SK-N-SH (cell line): ENCODE measurements at regions not wholly inside any gene's neighbourhood (a gene's known extent, or its start where the extent isn't known, plus 50 kb on each side); places are given as distances from the start of the nearest gene placed in this dataset.

ENCODE experiments used
- CTCF ChIA-PET: fragments of 300-600, 350-600 bp; formaldehyde crosslinking; extraction: SDS; loops from one replicate; lab custom pipeline; 2021; lab: Yijun Ruan, JAX
- POLR2A ChIA-PET: fragments of 350-600 bp; sonication (Branson Sonifier 250); formaldehyde crosslinking; extraction: SDS; loops from one replicate; lab custom pipeline; 2020; ENCODE audit warnings: antibody characterized with exemption, inconsistent platforms; lab: Yijun Ruan, JAX
- DNase-seq: peaks from one replicate; pipeline ENCODE4 v3.0.0; 2012
- H2AFZ ChIP-seq: fragments of 200-600 bp; sonication (generic); 2 replicates; pipeline ENCODE4 v1.8.1; 2016; ENCODE audit warnings: antibody characterized with exemption, mild to moderate bottlenecking, low read depth
- H3F3A ChIP-seq: fragments of 200-600 bp; sonication (generic); replicated peaks from 2 replicates; pipeline ENCODE3; 2016; ENCODE audit warnings: antibody characterized with exemption, mild to moderate bottlenecking; ENCODE audit not compliant: insufficient read depth
- H3K27ac ChIP-seq, 2 experiments: fragments of 200-500 bp in 1 of 2; fragments of 200-600 bp in 1 of 2; sonication (Bioruptor generic) in 1 of 2; sonication (generic), shearing (Covaris generic) in 1 of 2; 2 replicates each; pipeline versions ENCODE4 v1.5.1 to v1.6.1; 2014 to 2016; ENCODE audit warnings: low read depth in 2 of 2, inconsistent platforms in 1 of 2, low read length in 1 of 2, mild to moderate bottlenecking in 1 of 2, mixed read lengths in 1 of 2
- H3K27me3 ChIP-seq: fragments of 200-600 bp; sonication (generic), shearing (Covaris generic); 2 replicates; pipeline ENCODE4 v1.6.1; 2016; ENCODE audit warnings: mixed run types; ENCODE audit not compliant: insufficient read depth
- H3K36me3 ChIP-seq, 2 experiments: fragments of 200-500 bp in 1 of 2; fragments of 200-600 bp in 1 of 2; sonication (Bioruptor generic) in 1 of 2; sonication (generic) in 1 of 2; replicated peaks in 1 of 2; 2 replicates each; pipeline versions ENCODE3 to v1.5.1; 2014 to 2016; ENCODE audit warnings: low read length in 1 of 2, mild to moderate bottlenecking in 1 of 2; ENCODE audit not compliant: insufficient read depth in 2 of 2, control insufficient read depth in 1 of 2
- H3K4me1 ChIP-seq, 2 experiments: fragments of 200-500 bp in 1 of 2; fragments of 200-600 bp in 1 of 2; sonication (Bioruptor generic) in 1 of 2; sonication (generic), shearing (Covaris generic) in 1 of 2; 2 replicates each; pipeline versions ENCODE4 v1.5.1 to v1.6.1; 2014 to 2016; ENCODE audit warnings: low read depth in 1 of 2, low read length in 1 of 2, mixed run types in 1 of 2; ENCODE audit not compliant: insufficient read depth in 2 of 2, control insufficient read depth in 1 of 2
- H3K4me2 ChIP-seq: fragments of 200-600 bp; sonication (generic), shearing (Covaris generic); 2 replicates; pipeline ENCODE4 v1.6.1; 2017; ENCODE audit warnings: mixed run types
- H3K4me3 ChIP-seq, 2 experiments: fragments of 200-500 bp in 1 of 2; fragments of 200-600 bp in 1 of 2; sonication (Bioruptor generic) in 1 of 2; sonication (generic), shearing (Covaris generic) in 1 of 2; 2 replicates each; pipeline versions ENCODE4 v1.5.1 to v1.8.1; 2014 to 2016; ENCODE audit warnings: low read depth in 2 of 2, inconsistent platforms in 1 of 2, low read length in 1 of 2, mild to moderate bottlenecking in 1 of 2, mixed read lengths in 1 of 2, moderate library complexity in 1 of 2
- H3K79me2 ChIP-seq: fragments of 200-600 bp; sonication (generic); 2 replicates; pipeline ENCODE4 v1.8.1; 2017; ENCODE audit warnings: mild to moderate bottlenecking; ENCODE audit not compliant: insufficient read depth
- H3K9ac ChIP-seq: fragments of 200-600 bp; sonication (generic); 2 replicates; pipeline ENCODE4 v1.6.1; 2017; ENCODE audit warnings: mixed run types
- H3K9me2 ChIP-seq: fragments of 200-600 bp; sonication (generic); 2 replicates; pipeline ENCODE4 v1.6.1; 2017; ENCODE audit warnings: mixed run types
- H3K9me3 ChIP-seq: fragments of 200-600 bp; sonication (generic); 2 replicates; pipeline ENCODE4 v1.6.1; 2017; ENCODE audit warnings: mixed run types, mild to moderate bottlenecking, moderate library complexity
- H4K20me1 ChIP-seq: fragments of 200-600 bp; sonication (generic); 2 replicates; pipeline ENCODE4 v1.6.1; 2017; ENCODE audit warnings: mild to moderate bottlenecking, mixed run types; ENCODE audit not compliant: insufficient read depth
- EP300 ChIP-seq, 2 experiments: IDR thresholded peaks; 2 replicates each; pipeline versions ENCODE4 v1.4.0 to v1.6.1; 2012; ENCODE audit warnings: borderline replicate concordance in 1 of 2, low read depth in 1 of 2, low read length in 1 of 2
- FOXJ3 ChIP-seq: sonication (generic); formaldehyde crosslinking; IDR thresholded peaks from 2 replicates; pipeline ENCODE4 v1.5.1; 2020; ENCODE audit warnings: mild to moderate bottlenecking, missing genetic modification reagents
- FOXM1 ChIP-seq: IDR thresholded peaks from 2 replicates; pipeline ENCODE4 v1.4.0; 2012; ENCODE audit warnings: low read depth, mild to moderate bottlenecking
- GABPA ChIP-seq: IDR thresholded peaks from 2 replicates; pipeline ENCODE4 v1.4.0; 2012; ENCODE audit warnings: low read depth, mild to moderate bottlenecking
- GATA2 ChIP-seq: sonication (generic); formaldehyde crosslinking; IDR thresholded peaks from 2 replicates; pipeline ENCODE4 v1.5.0; 2020; ENCODE audit warnings: mild to moderate bottlenecking, missing genetic modification reagents
- POLR2AphosphoS5 ChIP-seq: IDR thresholded peaks from 2 replicates; pipeline ENCODE4 v1.6.1; 2012; ENCODE audit warnings: low read depth, low read length
- RAD21 ChIP-seq: IDR thresholded peaks from 2 replicates; pipeline ENCODE4 v1.6.1; 2012; ENCODE audit warnings: mild to moderate bottlenecking, low read length
- RXRA ChIP-seq: IDR thresholded peaks from 2 replicates; pipeline ENCODE4 v1.4.0; 2012; ENCODE audit warnings: low read depth, mild to moderate bottlenecking, borderline replicate concordance
- TCF12 ChIP-seq: IDR thresholded peaks from 2 replicates; pipeline ENCODE4 v1.4.0; 2012
- YY1 ChIP-seq: IDR thresholded peaks from 2 replicates; pipeline ENCODE4 v1.4.0; 2012; ENCODE audit warnings: low read depth, mild to moderate bottlenecking
- ZBTB33 ChIP-seq: IDR thresholded peaks from 2 replicates; pipeline ENCODE4 v1.4.0; 2012; ENCODE audit warnings: low read depth, borderline replicate concordance
- WGBS: methylation state at CpG from one replicate; pipeline ENCODE4 v1.1.6; 2017; ENCODE audit warnings: low lambda C conversion rate; 5-methylcytosine and 5-hydroxymethylcytosine counted together
- TF ChIP-seq, protein P1 (sequence below): IDR thresholded peaks from 2 replicates; pipeline ENCODE4; 2012
- TF ChIP-seq, protein P2 (sequence below): fragments of 150-350 bp; IDR thresholded peaks from 2 replicates; pipeline ENCODE4 v1.6.1; 2017; ENCODE audit warnings: antibody characterized with exemption, low read length, low read depth, borderline replicate concordance
- TF ChIP-seq, protein P3 (sequence below): fragments of 200-600 bp; sonication (generic); IDR thresholded peaks from 2 replicates; pipeline ENCODE4 v1.6.1; 2017; ENCODE audit warnings: antibody characterized with exemption, mild to moderate bottlenecking, moderate library complexity

- Histone ChIP-seq H3K27ac (no peak overlapping the region), H2AFZ (no peak overlapping the region), H3K4me1 (no peaks in the 10 kb centered on the region; a peak in 2 of 4 replicates), H3K9me3 (no peaks in the 10 kb centered on the region), H3K9me2 (no peaks in the 10 kb centered on the region), H4K20me1 (no peaks in the 10 kb centered on the region), H3K79me2 (no peaks in the 10 kb centered on the region), H3K4me3 (no peak overlapping the region), H3K4me2 (no peak overlapping the region), H3K27me3 (no peaks in the 10 kb centered on the region), H3K9ac (no peak overlapping the region), H3K36me3 (no peaks in the 10 kb centered on the region), H3F3A (no peaks in the 10 kb centered on the region)
- ChIA-PET POLR2A (no interaction called here), CTCF (no interaction called here)
- WGBS, result 66% methylated on average over 2 of the region's 2 CpGs
- no peak for DNase-seq
- TF ChIP-seq FOXJ3 (CRISPR knock-in tag) (no peak), GABPA (no peak), FOXM1 (no peak), RXRA (no peak), TCF12 (no peak), EP300 (IDR thresholded peaks at IDR 0.05; ENCODE audit: borderline replicate concordance in 1 of 2, low read depth in 1 of 2, low read length in 1 of 2) (no peak), RAD21 (no peak)
- TF ChIP-seq, protein P1, sequence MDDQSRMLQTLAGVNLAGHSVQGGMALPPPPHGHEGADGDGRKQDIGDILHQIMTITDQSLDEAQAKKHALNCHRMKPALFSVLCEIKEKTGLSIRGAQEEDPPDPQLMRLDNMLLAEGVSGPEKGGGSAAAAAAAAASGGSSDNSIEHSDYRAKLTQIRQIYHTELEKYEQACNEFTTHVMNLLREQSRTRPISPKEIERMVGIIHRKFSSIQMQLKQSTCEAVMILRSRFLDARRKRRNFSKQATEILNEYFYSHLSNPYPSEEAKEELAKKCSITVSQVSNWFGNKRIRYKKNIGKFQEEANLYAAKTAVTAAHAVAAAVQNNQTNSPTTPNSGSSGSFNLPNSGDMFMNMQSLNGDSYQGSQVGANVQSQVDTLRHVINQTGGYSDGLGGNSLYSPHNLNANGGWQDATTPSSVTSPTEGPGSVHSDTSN, result no peak
- TF ChIP-seq, protein P2, sequence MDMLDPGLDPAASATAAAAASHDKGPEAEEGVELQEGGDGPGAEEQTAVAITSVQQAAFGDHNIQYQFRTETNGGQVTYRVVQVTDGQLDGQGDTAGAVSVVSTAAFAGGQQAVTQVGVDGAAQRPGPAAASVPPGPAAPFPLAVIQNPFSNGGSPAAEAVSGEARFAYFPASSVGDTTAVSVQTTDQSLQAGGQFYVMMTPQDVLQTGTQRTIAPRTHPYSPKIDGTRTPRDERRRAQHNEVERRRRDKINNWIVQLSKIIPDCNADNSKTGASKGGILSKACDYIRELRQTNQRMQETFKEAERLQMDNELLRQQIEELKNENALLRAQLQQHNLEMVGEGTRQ, result no peak
Observed at GRCh38 chr7:125462615-125463014, 533.0 kb upstream of the POT1 start.

GRCh38 chr7:125459038-125459437, 529.4 kb upstream of the POT1 start:
- Histone ChIP-seq H3K36me3 (no peaks in the 10 kb centered on the region), H3K4me1 (no peaks in the 10 kb centered on the region), H3K9me2 (no peaks in the 10 kb centered on the region), H2AFZ (no peak overlapping the region), H3K9ac (no peak overlapping the region), H3F3A (no peaks in the 10 kb centered on the region), H3K27me3 (no peaks in the 10 kb centered on the region), H3K4me2 (no peak overlapping the region), H3K79me2 (no peaks in the 10 kb centered on the region), H4K20me1 (no peaks in the 10 kb centered on the region), H3K27ac (no peak overlapping the region), H3K4me3 (no peak overlapping the region), H3K9me3 (no peaks in the 10 kb centered on the region)
- ChIA-PET CTCF (interaction anchor here (1.1 kb wide), 1 partner anchor 13 kb away, joined by 6 read pairs; no protein-coding TSS in a partner anchor), POLR2A (interaction anchor here (0.6 kb wide), 1 partner anchor 18 kb away, joined by 3 read pairs; no protein-coding TSS in a partner anchor)
- DNase-seq, result no peak
- TF ChIP-seq, protein P1, result no peak

GRCh38 chr7:125450749-125451148, 521.1 kb upstream of the POT1 start:
- no peaks in the 10 kb centered on the region for H3K27me3 ChIP-seq
- TF ChIP-seq YY1 (no peak), ZBTB33 (no peak), POLR2AphosphoS5 (no peak), GATA2 (CRISPR knock-in tag) (no peak)
- TF ChIP-seq, protein P3, sequence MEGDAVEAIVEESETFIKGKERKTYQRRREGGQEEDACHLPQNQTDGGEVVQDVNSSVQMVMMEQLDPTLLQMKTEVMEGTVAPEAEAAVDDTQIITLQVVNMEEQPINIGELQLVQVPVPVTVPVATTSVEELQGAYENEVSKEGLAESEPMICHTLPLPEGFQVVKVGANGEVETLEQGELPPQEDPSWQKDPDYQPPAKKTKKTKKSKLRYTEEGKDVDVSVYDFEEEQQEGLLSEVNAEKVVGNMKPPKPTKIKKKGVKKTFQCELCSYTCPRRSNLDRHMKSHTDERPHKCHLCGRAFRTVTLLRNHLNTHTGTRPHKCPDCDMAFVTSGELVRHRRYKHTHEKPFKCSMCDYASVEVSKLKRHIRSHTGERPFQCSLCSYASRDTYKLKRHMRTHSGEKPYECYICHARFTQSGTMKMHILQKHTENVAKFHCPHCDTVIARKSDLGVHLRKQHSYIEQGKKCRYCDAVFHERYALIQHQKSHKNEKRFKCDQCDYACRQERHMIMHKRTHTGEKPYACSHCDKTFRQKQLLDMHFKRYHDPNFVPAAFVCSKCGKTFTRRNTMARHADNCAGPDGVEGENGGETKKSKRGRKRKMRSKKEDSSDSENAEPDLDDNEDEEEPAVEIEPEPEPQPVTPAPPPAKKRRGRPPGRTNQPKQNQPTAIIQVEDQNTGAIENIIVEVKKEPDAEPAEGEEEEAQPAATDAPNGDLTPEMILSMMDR, result no peak
- TF ChIP-seq, protein P1, result no peak

More at GRCh38 chr7:125450749-125451148, 521.1 kb upstream of the POT1 start:
- ChIA-PET CTCF (no interaction called here), POLR2A (no interaction called here)
- H3K9me2 ChIP-seq, result no peaks in the 10 kb centered on the region
- no peak overlapping the region for H3K9ac ChIP-seq
- no peak overlapping the region for H3K4me2 ChIP-seq
- H2AFZ ChIP-seq, result no peak overlapping the region
- H3K9me3 ChIP-seq, result no peaks in the 10 kb centered on the region
- H3K36me3 ChIP-seq, result no peaks in the 10 kb centered on the region
- no peaks in the 10 kb centered on the region for H3K79me2 ChIP-seq
- no peak overlapping the region for H3K27ac ChIP-seq
- no peak for DNase-seq
- H4K20me1 ChIP-seq, result no peaks in the 10 kb centered on the region
- H3F3A ChIP-seq, result no peaks in the 10 kb centered on the region
- no peaks in the 10 kb centered on the region; a peak in 1 of 4 replicates for H3K4me1 ChIP-seq
- H3K4me3 ChIP-seq, result no peak overlapping the region
